DMS153 (cell line): ENCODE measurements at regions not wholly inside any gene's neighbourhood (a gene's known extent, or its start where the extent isn't known, plus 50 kb on each side); places are given as distances from the start of the nearest gene placed in this dataset.
"Not testable (repeated sequence)": the region's sequence is repeated elsewhere in the genome, so short reads cannot be mapped to it uniquely, and the experiment has no call there.

ENCODE experiments used
- DNase-seq: peaks from one replicate; lab custom pipeline; 2025; lab: John Stamatoyannopoulos, UW

DNA sequence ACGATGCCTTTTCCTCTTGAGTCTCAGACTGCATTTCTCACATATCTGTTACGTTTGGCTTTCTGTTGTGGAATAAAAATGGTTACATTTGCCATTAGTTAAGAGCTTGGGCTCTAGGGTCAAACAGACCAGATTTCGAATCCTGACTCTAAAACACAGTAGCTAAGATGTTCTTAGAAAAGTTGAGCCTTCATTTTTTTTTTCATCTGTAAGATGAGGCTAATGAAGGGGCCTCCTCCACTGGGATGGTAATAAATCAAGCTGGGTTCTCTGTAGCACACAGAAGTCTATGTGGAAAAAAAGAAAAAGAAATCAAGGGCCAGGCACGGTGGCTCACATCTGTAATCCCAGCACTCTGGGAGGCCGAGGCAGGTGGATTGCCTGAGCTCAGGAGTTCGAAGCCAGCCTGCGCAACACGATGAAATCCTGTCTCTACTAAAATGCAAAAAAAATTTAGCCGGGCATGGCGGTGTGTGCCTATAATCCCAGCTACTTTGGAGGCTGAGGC lies 49.9 kb upstream of the CAPRIN1 start:
- DNase-seq, result no peak

DNA sequence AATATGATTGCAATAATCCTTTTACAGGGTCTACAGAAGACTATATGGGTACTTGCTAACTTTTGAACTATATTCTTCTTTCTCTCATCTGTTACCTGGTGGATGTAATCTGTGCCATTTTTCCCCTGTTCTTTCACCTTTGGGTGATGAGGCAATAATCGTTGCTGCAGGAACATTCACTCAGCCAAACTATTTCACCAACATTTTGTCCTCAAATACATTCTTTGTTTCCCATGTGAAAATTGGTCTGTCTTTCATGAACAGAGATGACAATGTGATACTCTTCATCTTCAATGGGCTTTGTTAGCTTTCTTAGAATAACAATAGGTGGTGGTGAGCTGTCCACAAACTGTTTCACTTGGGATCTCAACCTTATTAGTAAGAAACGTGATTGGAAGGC lies 52.1 kb upstream of the CAPRIN1 start:
- no peak for DNase-seq

DNA sequence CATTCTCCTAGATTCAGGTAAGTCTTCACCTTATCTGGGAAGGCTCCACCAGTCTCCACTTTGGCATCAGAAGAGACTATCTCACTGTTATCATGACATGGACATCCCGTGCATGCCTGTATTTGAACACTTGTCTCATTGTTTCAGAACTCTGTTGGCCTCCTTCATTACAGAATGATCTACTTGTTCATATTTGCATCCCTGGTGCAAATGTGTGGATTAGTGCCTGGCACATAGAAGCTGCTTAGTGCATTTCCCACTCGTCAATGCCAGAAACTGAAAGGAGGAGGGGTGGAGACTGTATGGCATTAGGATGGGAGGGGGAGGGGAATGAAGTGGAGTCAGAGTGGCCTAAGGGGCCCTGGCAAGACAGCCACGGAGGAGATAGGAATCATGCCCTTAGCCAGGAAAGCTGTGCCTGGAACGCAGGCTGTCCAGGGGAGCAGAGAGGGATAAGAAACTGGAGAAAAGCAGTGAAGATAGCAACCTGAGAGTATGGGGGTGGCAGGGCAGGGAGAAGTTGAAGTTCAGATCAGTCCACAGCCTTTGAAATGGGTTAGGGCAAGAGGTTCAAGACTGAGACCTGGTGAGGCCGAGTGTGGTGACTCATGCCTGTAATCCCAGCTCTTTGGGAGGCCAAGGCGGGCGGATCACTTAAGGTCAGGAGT lies 53.8 kb upstream of the CAPRIN1 start:
- DNase-seq, result no peak

DNA sequence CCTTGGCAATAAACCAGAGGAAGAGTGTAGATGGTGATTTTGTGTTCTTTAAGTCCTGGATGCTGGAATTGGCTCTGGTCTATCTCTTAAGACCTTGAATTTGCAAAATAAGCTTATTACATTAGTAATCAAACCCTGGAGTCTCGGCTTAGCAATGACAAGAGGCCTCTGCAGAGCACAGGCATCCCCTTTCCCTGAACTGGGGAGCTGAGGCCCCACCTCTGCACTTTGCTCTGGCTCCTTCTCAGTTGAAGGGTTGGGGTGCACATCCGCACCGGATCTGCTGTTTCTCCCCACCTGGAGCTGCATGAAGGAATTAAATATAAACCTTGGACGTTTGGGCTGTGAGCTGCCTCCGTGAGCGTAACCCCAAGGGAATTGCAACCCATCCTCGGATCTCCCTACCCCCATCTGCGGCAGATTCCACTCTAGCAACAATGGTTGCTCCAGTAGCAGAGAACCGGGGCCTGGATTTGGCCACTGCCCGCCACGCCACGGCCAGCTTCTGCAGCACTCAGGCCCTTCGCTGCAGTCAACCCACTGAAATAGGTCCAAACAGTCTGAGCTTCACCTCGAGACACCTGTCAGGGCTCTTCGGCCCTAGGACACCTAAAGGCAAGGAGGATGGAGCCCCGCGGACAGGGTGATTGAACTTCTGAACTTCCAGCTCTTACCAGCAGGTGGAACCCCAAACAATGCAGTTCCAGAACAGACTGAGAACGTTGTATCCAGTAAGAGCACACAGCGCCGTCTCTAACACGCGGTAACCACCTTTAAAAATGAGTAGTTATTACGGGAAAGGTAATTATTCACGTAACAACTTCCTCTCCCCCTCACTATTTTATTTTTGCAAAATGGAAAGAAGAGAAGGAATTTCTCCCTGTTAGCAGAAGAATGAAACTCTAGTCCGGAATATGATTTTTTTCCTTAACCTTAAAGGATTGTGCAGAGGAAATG lies 54.8 kb upstream of the CAPRIN1 start:
- DNase-seq, result peak; percentile 56

DNA sequence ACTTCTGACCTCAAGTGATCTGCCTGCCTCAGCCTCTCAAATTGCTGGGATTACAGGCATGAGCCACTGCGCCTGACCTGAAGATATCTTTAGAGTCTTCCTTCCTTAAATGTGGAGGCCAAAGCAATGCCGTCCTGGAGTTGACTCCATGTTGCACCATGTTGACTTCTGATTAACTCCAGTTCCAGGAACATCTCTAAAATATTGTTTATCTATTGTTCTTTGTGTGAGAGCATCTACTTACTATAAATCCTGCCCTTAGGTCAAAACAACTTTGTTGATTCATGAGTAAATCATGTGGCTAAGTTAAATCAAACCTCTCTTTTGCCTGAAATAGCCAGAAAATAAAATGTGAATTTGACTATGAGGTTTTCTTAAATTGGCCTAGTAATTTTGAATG lies 56.6 kb upstream of the CAPRIN1 start:
- DNase-seq, result no peak

DNA sequence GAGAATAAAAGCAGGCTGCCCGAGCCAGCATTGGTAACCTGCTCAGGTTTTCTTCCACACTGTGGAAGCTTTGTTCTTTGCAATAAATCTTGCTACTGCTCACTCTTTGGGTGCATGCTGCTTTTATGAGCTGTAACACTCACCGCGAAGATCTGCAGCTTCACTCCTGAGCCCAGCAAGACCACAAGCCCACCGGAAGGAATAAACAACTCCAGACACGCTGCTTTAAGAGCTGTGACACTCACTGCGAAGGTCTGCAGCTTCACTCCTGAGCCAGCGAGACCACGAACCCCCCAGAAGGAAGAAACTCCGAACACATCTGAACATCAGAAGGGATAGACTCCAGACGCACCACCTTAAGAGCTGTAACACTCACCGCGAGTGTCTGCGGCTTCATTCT lies 60.4 kb upstream of the CAPRIN1 start:
- not testable (repeated sequence) for DNase-seq

DNA sequence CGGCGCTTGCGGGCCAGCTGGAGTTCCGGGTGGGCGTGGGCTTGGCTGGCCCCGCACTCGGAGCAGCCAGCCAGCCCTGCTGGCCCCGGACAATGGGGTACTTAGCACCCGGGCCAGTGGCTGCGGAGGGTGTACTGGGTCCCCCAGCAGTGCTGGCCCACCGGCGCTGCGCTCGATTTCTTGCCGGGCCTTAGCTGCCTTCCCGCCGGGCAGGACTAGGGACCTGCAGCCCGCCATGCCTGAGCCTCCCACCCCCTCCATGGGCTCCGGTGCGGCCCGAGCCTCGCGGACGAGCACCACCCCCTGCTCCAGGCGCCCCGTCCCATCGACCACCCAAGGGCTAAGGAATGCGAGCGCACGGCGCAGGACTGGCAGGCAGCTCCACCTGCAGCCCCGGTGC lies 61.4 kb upstream of the CAPRIN1 start:
- not testable (repeated sequence) for DNase-seq

DNA sequence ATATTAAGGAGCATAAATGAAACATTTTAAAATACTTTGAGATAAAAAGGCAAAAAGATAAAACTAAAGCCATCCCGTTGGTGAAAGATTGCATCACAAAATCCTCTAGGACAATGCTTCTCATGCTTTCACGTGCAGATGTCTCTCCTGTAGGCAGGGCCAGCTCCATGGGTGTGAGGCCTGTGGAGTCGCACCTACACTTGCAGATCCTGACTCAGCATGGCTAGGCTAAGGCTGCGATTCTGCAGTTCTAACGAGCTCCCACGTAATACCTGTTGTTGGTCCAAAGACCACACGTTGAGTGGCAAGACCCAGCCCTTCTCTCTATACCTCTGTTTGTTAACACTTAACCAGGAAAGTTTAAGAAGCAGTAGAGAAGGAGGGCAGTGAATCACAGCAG lies 62.1 kb upstream of the CAPRIN1 start:
- DNase-seq, result no peak

DNA sequence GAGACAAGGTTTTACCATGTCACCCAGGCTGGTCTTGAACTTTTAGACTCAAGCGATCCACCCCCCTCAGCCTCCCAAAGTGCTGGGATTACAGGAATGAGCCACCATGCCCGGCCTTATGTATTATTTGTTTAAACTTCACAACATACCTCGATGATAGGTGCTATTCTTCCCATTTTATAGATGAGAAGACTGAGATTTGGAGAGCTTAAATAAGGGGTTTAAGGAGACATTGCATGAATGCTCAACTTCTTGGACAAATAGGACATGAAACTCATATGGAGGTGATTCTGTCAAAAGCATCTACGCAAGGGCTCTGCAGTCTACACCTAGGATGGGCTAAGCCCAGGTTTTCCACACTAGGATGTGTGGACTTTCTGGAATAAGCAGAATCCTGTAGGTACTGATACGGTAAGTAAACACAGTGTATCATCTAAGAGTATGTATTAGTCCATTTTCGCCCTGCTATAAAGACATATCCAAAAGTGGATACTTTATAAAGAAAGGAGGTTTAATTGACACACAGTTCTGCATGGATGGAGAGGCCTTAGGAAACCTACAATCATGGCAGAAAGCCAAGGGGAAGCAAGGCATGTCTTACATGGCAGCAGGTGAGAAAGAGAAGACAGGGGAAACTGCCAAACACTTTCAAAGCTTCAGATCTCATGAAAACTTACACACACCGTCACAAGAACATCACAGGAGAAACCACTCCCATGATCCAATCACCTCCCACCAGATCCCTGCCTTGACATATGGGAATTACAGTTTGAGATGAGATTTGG lies 62.8 kb upstream of the CAPRIN1 start:
- no peak for DNase-seq

DNA sequence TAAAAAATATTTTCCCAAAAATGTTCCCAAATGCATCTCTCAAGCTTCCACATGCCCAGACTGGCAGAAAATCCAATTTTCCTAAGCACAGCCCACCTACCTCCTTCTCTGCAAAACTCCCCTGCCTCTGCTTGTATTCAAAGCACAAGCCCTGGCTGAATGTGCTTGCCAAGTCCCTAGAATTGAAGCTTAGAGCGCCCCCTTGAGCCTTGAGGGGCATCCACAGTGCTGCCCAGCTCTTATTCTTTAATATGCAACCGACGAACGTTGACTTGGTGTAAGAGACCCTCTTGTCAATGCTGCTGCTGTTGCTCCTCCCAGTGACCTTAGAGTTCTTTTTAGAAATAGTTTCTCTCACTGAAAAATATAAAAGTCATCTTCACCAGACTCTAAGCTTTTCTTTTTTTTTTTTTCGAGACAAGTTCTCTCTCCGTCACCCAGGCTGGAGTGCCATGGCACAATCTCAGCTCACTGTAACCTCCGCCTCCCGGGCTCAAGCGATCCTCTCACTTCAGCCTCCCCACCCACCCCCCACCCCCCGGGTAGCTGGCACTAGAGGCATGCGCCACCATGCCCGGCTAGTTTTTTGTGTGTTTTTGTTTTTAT lies 63.5 kb upstream of the CAPRIN1 start:
- DNase-seq, result peak; percentile 75

DNA sequence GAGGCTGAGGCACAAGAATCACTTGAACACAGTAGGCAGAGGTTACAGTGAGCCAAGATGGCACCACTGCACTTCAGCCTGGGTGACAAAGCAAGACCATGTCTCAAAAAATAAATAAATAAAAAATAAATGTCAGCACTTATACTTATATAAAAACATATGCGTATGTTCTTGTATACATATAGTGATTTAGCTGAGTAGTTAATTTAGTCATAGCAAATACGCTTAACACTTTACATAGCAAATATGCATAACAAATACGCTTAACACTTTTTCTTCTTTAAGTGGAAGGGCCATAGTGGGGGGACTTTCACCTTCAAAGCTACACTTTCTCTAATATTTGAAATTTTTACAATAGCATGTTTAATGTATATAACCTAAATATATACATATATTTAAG lies 64.0 kb upstream of the CAPRIN1 start:
- DNase-seq, result no peak

DNA sequence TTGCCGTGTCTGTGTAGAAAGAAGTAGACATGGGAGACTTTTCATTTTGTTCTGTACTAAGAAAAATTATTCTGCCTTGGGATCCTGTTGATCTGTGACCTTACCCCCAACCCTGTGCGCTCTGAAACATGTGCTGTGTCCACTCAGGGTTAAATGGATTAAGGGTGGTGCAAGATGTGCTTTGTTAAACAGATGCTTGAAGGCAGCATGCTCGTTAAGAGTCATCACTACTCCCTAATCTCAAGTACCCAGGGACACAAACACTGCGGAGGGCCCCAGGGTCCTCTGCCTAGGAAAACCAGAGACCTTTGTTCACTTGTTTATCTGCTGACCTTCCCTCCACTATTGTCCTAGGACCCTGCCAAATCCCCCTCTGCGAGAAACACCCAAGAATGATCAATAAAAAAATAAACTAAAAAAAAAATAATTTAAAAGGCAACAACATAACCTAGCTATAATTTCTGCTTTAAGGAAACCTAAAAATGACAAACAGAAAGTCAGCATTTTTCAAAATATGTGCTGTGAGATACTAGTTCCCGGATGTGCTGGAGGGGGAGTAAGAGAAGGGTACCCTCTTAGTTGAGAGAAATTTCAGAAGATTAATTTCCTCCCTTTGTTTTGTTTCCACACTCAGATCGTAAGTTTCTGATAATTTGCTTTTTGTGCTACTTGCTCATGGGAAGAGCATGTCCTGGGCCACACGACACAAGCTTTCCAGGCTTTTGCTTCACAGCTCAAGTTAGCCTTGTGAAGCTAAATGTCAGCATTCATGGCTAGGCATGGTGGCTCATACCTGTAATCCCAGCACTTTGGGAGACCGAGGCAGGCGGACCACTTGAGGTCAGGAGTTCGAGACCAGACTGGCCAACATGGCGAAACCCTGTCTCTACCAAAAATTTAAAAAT lies 64.7 kb upstream of the CAPRIN1 start:
- DNase-seq, result not testable (repeated sequence)

DNA sequence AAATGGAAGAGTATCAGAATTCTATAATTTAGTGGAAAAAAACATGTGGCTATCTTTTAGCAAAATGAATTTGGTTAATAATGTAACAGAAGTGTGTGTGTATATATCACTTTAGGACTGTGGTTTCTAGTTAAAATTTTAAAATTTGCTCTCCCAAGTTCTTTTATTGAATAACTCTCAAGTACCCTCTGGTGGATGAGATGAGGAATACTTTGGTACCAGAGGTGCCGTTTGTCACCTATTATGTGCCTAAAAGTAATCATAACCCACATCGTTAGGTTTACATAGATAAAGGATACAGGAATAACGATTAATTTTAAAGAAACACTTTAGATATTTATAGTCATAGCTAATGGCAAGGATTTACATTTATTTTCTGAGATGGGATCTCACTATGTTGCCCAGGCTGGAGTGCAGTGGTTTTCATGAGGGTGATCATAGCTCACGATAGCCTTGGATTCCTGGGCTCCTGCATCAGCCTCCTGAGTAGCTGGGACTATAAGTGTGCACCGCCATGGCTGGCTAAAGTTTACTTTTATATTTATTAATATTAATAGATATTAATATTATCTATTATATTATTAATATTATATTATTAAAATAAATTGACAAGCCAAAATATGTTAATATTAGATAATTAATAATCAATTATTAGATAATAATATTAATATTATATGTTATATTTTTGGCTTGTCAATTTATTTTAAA lies 66.7 kb upstream of the CAPRIN1 start:
- no peak for DNase-seq

DNA sequence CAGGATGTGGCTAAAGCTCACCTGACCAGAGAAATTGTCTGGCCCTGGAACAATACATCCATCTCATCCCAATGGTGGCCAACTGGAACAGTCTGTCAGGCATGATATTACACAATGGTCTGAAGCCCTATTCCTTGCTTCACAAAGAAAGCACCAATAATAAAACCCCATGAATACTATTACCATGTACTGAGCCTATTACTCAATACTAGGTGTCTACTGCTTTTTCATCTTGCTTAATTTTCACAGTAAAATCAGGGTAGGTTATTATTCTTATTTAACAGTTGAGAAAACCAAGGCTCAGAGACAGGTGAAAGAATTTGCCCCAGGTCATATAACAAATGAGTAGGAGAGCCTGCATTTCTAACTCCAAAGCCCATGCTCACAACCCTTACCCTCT lies 68.9 kb upstream of the CAPRIN1 start:
- no peak for DNase-seq

DNA sequence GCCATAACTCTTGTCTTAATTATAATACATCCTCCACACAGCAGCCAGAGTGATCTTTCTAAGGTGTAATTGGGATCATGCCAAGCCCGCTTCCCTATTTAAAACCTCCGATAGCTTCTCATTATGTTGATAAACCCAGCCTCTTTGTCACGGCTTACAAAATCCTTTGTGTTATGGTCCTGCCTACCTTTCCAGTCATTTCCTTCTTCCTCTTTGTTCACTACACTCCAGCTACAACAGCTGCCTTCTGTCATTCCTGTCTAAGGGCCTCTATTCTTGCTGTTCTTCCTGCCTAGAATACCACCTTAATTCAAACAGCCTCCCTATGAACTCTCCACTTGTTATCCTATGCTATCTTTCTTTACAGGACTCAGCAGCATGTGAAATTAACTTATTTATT lies 70.6 kb upstream of the CAPRIN1 start:
- DNase-seq, result peak; percentile 96

DNA sequence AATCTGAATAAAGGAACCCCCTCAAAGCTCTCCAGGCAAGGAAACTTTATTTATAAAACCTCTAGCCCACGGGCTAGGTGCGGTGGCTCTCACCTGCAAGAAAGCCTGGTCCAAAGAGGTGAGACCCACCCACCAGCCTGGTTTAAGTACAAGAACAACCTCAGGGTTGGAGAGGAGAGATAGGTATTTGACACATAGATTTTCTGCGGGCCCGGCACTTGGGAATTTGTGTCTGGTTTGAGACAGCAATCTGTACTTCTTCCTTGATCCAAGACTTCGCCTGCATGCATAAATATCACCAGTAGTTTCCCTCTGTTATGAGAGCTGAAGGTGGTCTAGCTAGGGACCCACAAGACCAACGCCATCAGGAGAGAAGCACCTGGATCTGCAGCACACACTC lies 73.2 kb upstream of the CAPRIN1 start:
- DNase-seq, result no peak

DNA sequence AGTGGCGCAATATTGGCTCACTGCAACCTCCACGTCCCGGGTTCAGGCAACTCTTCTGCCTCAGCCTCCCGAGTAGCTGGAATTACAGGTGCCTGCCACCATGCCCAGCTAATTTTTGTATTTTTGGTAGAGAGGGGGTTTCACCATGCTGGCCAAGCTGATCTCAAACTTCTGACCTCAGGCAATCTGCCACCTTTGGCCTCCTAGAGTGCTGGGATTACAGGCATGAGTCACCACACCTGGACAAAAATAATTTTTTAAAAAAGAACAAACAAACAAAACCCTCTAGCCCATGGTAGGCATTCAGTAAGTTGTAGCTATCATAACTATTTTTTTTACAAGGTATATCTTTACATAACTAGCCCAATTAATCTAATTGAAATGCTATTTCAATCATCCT lies 73.9 kb upstream of the CAPRIN1 start:
- DNase-seq, result no peak

DNA sequence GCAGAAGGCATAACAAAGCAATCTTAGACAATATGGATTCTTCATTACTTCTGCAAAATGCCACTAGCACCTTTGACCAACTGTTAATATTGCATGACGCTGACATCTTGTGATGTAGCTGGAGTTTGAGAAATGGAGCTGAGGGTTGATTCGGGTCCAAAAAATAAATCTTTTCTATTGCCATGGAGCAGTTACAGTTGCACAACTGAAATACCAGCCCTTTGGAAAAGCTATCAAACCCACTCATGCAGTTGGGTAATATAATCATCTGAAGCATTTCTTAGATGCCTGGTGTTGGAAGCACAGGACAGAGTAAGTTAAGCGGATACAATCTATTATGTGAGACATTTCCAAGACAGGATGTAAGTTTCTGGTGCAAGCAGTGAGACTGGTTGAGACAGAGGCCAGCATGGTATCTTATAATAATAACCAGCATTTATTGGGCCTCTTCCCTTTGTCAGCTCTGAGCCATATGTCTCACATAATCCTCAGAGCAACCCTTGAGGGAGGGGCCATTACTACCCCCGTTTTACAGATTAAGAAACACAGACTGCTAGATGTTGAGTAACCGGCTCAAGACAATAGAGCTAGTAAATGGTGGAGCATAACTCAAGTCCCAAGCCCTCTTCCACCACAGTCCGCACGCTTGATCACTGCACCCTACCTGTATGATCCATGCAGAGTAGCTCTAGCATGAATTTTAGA lies 74.9 kb upstream of the CAPRIN1 start:
- no peak for DNase-seq

DNA sequence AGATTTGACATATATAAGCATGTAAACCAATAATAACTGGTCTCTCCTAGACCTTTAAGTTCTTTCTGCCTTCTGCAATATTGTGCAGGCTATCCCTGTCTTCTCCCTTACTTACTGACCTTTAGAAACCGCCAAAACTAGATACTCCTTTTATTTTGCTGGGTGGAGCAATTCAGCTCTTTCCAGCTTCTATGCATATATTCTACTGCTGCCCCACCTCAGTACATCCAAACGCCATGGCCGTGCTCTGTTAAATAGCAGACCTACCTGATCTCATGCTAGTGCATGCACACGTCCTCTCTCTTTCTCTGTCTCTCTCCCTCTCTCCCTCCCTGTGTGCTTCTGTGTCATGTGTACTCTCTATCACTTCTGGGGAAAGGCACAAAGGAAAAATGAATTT lies 76.7 kb upstream of the CAPRIN1 start:
- DNase-seq, result no peak

DNA sequence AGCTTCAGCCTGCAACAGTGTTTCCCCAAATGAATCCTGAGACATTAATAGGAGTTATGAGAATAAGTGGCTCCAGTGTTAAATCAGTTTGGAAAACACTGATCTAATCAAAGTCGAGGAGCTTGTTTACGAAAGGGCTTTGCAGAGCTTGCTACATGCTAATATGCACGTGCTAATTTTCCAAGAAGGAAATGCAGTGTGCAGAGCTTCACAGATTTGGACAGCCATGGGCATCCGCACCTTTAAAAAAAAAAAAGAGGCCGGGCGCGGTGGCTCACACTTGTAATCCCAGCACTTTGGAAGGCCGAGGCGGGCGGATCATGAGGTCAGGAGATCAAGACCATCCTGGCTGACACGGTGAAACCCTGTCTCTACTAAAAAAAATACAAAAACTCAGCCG lies 79.7 kb upstream of the LMO2 start:
- DNase-seq, result not testable (repeated sequence)
